ENCODE measurements at regions not wholly inside any gene's neighbourhood (a gene's known extent, or its start where the extent isn't known, plus 50 kb on each side); places are given as distances from the start of the nearest gene placed in this dataset.

DNA sequence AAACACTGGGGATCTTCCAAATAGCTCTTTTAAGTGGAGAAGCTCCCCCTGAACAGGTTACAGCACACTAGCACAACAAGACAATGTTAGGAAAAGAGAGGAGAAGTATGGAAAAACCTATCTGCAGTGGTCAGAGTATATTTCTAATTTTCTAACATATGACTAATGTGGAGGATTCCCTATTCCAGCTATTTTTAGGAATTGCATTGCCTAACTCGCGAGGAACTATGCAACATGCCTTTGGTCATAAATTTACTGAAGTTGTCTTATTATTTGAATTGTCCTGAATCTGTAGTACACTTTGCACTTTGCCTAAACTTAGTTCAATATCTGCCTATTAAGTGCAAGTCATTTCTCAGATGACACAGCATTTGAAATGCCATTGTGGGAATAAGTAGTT lies 381.4 kb downstream of the CCDC85A start:
- intact Hi-C loops (cut with DNase I): no loop called here
- no peak for TF ChIP-seq POLR2A (IDR thresholded peaks at IDR 0.05)
- TF ChIP-seq, protein P1, sequence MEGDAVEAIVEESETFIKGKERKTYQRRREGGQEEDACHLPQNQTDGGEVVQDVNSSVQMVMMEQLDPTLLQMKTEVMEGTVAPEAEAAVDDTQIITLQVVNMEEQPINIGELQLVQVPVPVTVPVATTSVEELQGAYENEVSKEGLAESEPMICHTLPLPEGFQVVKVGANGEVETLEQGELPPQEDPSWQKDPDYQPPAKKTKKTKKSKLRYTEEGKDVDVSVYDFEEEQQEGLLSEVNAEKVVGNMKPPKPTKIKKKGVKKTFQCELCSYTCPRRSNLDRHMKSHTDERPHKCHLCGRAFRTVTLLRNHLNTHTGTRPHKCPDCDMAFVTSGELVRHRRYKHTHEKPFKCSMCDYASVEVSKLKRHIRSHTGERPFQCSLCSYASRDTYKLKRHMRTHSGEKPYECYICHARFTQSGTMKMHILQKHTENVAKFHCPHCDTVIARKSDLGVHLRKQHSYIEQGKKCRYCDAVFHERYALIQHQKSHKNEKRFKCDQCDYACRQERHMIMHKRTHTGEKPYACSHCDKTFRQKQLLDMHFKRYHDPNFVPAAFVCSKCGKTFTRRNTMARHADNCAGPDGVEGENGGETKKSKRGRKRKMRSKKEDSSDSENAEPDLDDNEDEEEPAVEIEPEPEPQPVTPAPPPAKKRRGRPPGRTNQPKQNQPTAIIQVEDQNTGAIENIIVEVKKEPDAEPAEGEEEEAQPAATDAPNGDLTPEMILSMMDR (IDR thresholded peaks at IDR 0.05): no peak
- no peaks in the 10 kb centered on the region for H3K36me3 ChIP-seq
- 83 to 90% methylated on average over 2 of the region's 2 CpGs for WGBS, 2 donors
- H3K4me3 ChIP-seq: no peak overlapping the region
- H3K9me3 ChIP-seq: no peaks in the 10 kb centered on the region
- DNase-seq: no peak
- no peaks in the 10 kb centered on the region for H3K4me1 ChIP-seq
- no peak overlapping the region for H3K27ac ChIP-seq
- H3K27me3 ChIP-seq: no peaks in the 10 kb centered on the region

DNA sequence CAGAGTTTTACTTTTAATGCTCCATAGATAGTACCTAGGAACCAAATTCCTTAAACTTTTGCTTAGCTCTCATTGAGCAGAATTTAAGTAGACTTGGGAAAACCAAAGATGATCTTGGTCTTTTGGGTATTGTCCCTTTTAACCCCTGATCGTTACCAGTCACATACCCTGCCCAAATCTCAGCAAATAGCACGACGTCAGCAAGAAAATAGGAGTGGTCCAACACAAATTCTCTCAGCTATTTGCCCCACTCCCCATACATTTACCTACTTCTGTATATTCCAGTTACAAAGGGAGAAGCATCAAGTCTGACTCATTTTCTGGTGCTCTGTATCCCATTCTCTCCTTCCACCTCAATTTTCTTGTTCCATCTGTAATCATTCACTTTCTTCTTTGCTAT lies 387.3 kb downstream of the CCDC85A start:
- H3K4me1 ChIP-seq: no peaks in the 10 kb centered on the region
- intact Hi-C loops (cut with DNase I): no loop called here
- no peak overlapping the region for H3K27ac ChIP-seq
- no peak overlapping the region for H3K4me3 ChIP-seq
- no peaks in the 10 kb centered on the region for H3K27me3 ChIP-seq
- DNase-seq: no peak
- TF ChIP-seq POLR2A (IDR thresholded peaks at IDR 0.05): no peak
- TF ChIP-seq, protein P1 (IDR thresholded peaks at IDR 0.05): no peak
- WGBS, 2 donors: 54 to 60% methylated on average over 3 of the region's 3 CpGs
- H3K9me3 ChIP-seq: no peaks in the 10 kb centered on the region
- H3K36me3 ChIP-seq: no peaks in the 10 kb centered on the region

DNA sequence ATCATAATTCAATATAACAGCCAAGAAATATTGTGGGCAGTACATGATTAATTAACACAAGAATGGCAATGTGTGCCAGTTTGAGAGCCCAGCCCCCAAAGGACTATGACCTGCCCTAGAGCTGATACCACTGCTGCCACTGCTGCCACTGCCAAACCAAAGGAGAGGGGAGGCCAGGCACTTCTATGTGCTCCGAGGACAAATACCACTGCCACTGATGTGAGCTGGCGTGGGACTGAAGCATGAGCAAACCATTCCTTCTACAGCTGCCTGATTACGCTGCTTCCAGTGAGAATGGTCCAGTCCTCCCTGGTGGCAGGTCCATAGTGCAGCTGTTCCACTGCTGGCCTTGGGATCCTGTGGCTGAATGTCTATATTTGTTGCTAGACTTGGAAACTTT lies 392.2 kb downstream of the CCDC85A start:
- Histone ChIP-seq H3K27me3 (no peaks in the 10 kb centered on the region), H3K36me3 (no peaks in the 10 kb centered on the region), H3K4me1 (no peaks in the 10 kb centered on the region), H3K27ac (no peak overlapping the region), H3K4me3 (no peak overlapping the region), H3K9me3 (peaks cover 0 to 4% (median 0%) of the 10 kb centered on the region in 3 donors)
- TF ChIP-seq, protein P1 (IDR thresholded peaks at IDR 0.05): no peak
- no peak for TF ChIP-seq POLR2A (IDR thresholded peaks at IDR 0.05)
- 62 to 83% methylated on average over 2 to 3 of the region's 3 CpGs for whole genome bisulfite sequencing, 2 donors
- no peak for DNase-seq
- intact Hi-C loops (cut with DNase I): no loop called here

DNA sequence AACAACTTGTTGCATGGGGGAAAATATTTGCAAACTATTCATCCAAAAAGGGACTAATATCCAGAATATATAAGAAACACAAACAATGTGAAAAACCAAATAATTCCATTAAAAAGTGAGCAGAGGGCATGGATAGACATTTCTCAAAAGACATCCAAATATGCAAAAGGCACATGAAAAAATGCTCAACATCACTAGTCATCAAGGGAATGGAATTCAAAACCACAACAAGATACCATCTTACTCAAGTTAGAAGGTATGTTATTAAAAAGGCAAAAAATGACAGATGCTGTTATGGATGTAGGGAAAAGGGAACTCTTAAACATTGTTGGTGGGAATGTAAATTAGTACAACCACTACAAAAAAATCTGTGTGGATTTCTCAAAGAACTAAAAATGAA lies 396.5 kb downstream of the CCDC85A start:
- Histone ChIP-seq H3K36me3 (no peaks in the 10 kb centered on the region), H3K27me3 (no peaks in the 10 kb centered on the region), H3K27ac (no peak overlapping the region), H3K4me3 (no peak overlapping the region), H3K4me1 (no peaks in the 10 kb centered on the region), H3K9me3 (peaks cover 0 to 4% (median 0%) of the 10 kb centered on the region in 3 donors)
- intact Hi-C loops (cut with DNase I): no loop called here
- TF ChIP-seq, protein P1 (IDR thresholded peaks at IDR 0.05): no peak
- TF ChIP-seq POLR2A (IDR thresholded peaks at IDR 0.05): no peak
- no peak for DNase-seq

DNA sequence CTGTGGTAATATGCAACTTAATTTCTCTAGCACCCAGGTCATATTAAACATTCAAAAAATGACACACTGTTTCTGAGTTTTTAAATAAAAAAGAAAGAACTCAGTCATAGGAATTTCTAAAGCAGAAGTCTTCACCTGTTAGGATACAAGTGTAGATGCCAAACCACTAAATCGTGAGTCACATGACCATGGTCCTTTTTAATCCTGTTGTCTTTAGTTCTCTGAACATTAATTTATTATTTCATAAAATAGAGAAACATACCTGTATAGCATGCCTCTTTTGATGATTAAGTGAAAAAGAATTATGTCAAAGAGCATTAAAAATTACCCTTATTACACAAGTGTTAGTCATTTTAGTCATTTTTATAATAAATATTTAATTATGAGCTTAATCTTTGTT lies 398.8 kb downstream of the CCDC85A start:
- Histone ChIP-seq H3K36me3 (no peaks in the 10 kb centered on the region), H3K27ac (no peak overlapping the region), H3K4me3 (no peak overlapping the region), H3K4me1 (no peaks in the 10 kb centered on the region), H3K9me3 (no peaks in the 10 kb centered on the region), H3K27me3 (no peaks in the 10 kb centered on the region)
- WGBS, 2 donors: 40 to 44% methylated on average over 1 of the region's 1 CpG
- DNase-seq: no peak
- TF ChIP-seq, protein P1 (IDR thresholded peaks at IDR 0.05): no peak
- no peak for TF ChIP-seq POLR2A (IDR thresholded peaks at IDR 0.05)
- intact Hi-C loops (cut with DNase I): no loop called here

Data from esophagus squamous epithelium (tissue), 5 donors.